ENCODE measurements at regions not wholly inside any gene's neighbourhood (a gene's known extent, or its start where the extent isn't known, plus 50 kb on each side); places are given as distances from the start of the nearest gene placed in this dataset.

DNA sequence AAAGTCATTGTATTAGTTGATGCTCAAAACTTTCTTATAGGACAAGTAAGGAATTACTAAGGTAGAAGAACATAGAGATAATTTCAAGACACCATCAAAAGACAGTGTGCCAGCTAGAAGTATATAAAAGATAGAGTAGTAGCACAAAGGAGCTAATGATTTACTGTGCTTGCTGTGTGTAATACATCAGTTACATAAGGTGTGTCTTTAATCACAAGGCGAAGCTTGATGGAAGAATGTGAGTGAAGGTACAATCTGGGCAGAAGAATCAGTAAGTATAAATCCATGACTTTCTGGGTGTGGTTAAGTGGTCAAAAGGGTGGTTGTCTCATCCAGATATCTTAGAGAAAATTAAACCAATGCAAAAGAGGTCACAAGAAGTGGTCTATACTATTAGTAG is 95.1 kb upstream of the BOD1L1 start:
- no peaks in the 10 kb centered on the region for H3K4me1 Mint-ChIP-seq
- Histone ChIP-seq H3K23ac (ENCODE audit: insufficient read length, low read depth, low read length) (no peak overlapping the region), H3K27me3 (ENCODE audit: insufficient read depth, low read length) (no peaks in the 10 kb centered on the region), H3K14ac (ENCODE audit: insufficient read depth, low read length) (no peak overlapping the region), H3K79me1 (ENCODE audit: insufficient read depth, low read depth, low read length, poor library complexity, severe bottlenecking) (no peaks in the 10 kb centered on the region), H4K91ac (ENCODE audit: insufficient read length, low read depth, low read length) (no peak overlapping the region), H2AFZ (ENCODE audit: low read length) (no peak overlapping the region), H3K4ac (ENCODE audit: low read depth, low read length) (no peak overlapping the region), H3K4me1 (ENCODE audit: insufficient read depth, low read length) (no peaks in the 10 kb centered on the region), H2BK12ac (ENCODE audit: insufficient read length, low read depth, low read length) (no peak overlapping the region), H2AK5ac (ENCODE audit: insufficient read length, low read length) (no peak overlapping the region), H3K4me2 (ENCODE audit: insufficient read depth, insufficient read length, low read length) (no peak overlapping the region), H2BK20ac (ENCODE audit: low read depth, low read length, poor library complexity, severe bottlenecking) (no peak overlapping the region), H4K5ac (ENCODE audit: insufficient read length, low read depth, low read length) (no peak overlapping the region), H2BK5ac (ENCODE audit: insufficient read length, low read length) (no peak overlapping the region), H3K79me2 (ENCODE audit: insufficient read depth, low read length) (no peaks in the 10 kb centered on the region), H4K20me1 (ENCODE audit: control insufficient read depth, insufficient read depth, insufficient read length) (no peaks in the 10 kb centered on the region), H3K56ac (ENCODE audit: insufficient read length, low read depth, low read length) (no peak overlapping the region), H3K9ac (ENCODE audit: extremely low read depth, insufficient read length, low read length) (no peak overlapping the region), H2BK15ac (ENCODE audit: low read depth, low read length) (no peak overlapping the region), H4K8ac (replicated peaks; ENCODE audit: insufficient read length, low read depth, low read length) (no peak overlapping the region), H3T11ph (ENCODE audit: low read length) (no peak overlapping the region), H3K18ac (ENCODE audit: insufficient read length, low read depth, low read length) (no peak overlapping the region), H3K9me3 (ENCODE audit: control insufficient read depth, low read depth, low read length) (no peaks in the 10 kb centered on the region), H3K27ac (ENCODE audit: insufficient read length, low read depth, low read length) (no peak overlapping the region), H2BK120ac (ENCODE audit: low read depth, low read length, poor library complexity, severe bottlenecking) (no peak overlapping the region), H3K23me2 (ENCODE audit: insufficient read length, low read depth, low read length, poor library complexity, severe bottlenecking) (no peaks in the 10 kb centered on the region)
- TF ChIP-seq, protein P1, sequence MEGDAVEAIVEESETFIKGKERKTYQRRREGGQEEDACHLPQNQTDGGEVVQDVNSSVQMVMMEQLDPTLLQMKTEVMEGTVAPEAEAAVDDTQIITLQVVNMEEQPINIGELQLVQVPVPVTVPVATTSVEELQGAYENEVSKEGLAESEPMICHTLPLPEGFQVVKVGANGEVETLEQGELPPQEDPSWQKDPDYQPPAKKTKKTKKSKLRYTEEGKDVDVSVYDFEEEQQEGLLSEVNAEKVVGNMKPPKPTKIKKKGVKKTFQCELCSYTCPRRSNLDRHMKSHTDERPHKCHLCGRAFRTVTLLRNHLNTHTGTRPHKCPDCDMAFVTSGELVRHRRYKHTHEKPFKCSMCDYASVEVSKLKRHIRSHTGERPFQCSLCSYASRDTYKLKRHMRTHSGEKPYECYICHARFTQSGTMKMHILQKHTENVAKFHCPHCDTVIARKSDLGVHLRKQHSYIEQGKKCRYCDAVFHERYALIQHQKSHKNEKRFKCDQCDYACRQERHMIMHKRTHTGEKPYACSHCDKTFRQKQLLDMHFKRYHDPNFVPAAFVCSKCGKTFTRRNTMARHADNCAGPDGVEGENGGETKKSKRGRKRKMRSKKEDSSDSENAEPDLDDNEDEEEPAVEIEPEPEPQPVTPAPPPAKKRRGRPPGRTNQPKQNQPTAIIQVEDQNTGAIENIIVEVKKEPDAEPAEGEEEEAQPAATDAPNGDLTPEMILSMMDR (conservative IDR thresholded peaks at IDR 0.05): no peak
- no peaks in the 10 kb centered on the region for H3K36me3 Mint-ChIP-seq (ENCODE audit: insufficient read depth in 1 of 3, low read depth in 3 of 3)
- no peak overlapping the region for H3K27ac Mint-ChIP-seq
- no peaks in the 10 kb centered on the region for H3K9me3 Mint-ChIP-seq
- WGBS (ENCODE audit: extremely low coverage, insufficient read length, low lambda C conversion rate): no CpG with 5 or more reads among the region's 1 CpG
- no peak overlapping the region for H3K4me3 Mint-ChIP-seq
- no peaks in the 10 kb centered on the region for H3K27me3 Mint-ChIP-seq (ENCODE audit: low read depth)
- DNase-seq: no peak

Data from H9 (cell line).